AG09319 (cell line): ENCODE measurements at regions not wholly inside any gene's neighbourhood (a gene's known extent, or its start where the extent isn't known, plus 50 kb on each side); places are given as distances from the start of the nearest gene placed in this dataset.

Source experiments
- DNase-seq: peaks from one replicate; pipeline ENCODE4 v3.0.0-alpha.2; 2010; ENCODE audit warnings: low read depth; ENCODE audit errors: extremely low read depth
- CTCF ChIP-seq: IDR thresholded peaks from 2 replicates; pipeline ENCODE4 v1.5.1; 2011; ENCODE audit warnings: low read depth, mild to moderate bottlenecking, inconsistent platforms, low read length, moderate library complexity

DNA sequence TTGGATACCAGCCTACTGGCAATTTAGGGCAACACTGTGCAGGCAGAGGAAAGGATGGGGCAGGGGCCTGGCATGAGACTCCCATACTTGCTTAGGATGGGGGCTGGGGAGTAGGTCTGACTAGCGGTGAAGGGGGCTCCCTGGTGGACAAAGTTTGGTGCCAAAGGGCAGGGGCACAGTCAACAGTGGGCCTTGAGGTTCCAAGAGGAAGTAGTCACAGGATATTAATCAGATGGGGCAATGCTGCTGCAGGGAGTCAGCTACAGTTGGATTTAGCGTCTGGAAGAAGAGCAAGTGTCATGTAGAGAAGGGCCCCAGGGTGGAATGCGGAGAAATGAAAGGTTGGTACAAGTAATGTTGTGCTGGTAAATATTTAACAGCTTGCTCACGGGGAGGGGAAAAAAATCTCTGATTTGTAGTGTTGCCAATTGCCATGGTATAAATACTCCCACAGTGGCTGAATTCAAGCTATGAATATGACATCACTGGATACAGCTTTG is 139.4 kb downstream of the PJA1 start:
- no peak for TF ChIP-seq CTCF
- no peak for DNase-seq

GRCh38 chrX:69024931-69025330 is 140.3 kb downstream of the PJA1 start:
- DNase-seq = peak; percentile 44
- no peak for TF ChIP-seq CTCF

- DNase-seq = no peak
- no peak for TF ChIP-seq CTCF
Observed at GRCh38 chrX:69024161-69024736, 141.0 kb downstream of the PJA1 start.

DNA sequence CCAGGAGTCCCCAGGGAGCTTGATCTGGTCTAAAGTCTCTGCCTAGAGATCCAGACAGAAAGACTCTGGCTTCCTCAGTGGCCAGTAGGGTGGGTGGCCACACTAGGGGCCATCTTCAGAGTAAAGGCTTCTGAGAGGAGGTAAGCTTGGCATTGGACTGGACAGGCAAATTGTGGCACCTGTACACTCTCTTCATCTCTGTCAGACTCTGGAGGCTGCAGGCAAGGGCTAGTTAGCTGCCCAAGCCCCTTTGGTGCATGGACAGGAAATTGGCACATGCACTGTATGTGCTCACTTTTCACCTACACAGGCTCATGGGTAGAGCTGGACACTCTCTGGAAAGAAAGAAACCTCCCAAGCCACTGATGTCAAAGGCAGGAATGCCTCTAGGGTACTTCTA is 142.8 kb downstream of the PJA1 start:
- TF ChIP-seq CTCF = no peak

DNA sequence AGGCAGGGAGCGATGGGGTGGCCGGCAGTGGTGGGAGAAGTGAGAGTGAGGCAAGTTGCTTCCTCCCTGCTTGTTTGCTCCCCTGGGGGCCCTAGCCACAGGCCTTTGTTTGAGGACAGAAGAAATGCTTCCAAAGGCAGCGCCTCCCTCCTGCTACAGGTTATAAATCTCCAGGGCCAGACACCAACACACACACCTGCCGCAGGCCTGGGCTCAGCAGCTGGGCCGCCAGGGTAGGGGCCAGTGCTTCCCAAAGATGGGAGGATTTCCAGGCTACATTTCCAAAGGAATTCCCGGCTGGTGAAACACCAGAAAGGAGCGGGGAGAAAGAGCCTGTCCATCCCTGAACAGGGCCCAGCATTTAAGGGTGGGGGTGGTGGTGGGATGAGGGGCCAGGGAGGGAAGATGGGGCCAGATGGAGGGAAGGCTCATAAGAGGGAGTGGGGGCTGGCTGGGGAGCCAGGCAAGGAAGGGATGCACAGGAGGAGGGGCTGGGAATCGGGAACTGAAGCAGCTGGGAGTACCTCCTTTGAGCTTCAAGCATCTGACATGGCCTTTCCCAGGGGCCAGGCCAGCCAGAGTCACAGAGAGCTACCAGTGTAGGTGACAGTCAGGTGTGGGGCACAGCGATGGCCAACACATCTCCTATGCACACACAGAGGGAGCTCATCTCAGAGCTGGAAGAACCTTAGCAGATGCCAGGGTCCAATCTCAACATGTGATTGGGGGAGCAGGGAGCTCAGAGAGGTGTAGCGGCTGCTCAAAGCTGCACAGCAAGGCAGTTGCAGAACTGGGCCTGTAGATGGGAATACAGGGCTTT is 143.9 kb downstream of the PJA1 start:
- DNase-seq = no peak
- no peak for TF ChIP-seq CTCF

More for the DNA sequence above, 142.8 kb downstream of the PJA1 start:
- no peak for DNase-seq

DNA sequence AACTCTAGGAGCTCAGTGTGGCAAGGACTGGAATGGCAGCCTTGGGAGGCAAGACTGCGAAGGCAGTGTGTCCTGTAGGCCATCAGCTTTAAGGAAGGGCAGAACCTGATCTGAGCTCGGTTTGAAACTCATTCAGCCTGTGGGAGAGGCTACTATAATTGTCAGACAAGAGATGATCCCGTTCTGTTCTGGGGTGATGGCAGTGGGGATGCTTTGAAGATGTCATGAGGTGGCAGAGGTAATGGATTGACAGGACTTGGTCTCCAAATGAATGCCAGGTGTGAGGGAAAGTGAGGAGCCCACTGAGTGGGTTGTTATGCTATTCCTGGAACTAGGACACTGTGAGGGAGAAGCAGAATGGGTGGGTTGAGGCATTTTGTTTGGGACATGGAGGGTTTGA is 144.9 kb downstream of the PJA1 start:
- TF ChIP-seq CTCF = no peak
- no peak for DNase-seq

- DNase-seq = no peak
- no peak for TF ChIP-seq CTCF
Observed at GRCh38 chrX:69019073-69019890, 146.0 kb downstream of the PJA1 start.
